NCI-H1048 (cell line): ENCODE measurements at regions not wholly inside any gene's neighbourhood (a gene's known extent, or its start where the extent isn't known, plus 50 kb on each side); places are given as distances from the start of the nearest gene placed in this dataset.

Source experiments
- DNase-seq: peaks from one replicate; lab custom pipeline; 2025; lab: John Stamatoyannopoulos, UW

DNA sequence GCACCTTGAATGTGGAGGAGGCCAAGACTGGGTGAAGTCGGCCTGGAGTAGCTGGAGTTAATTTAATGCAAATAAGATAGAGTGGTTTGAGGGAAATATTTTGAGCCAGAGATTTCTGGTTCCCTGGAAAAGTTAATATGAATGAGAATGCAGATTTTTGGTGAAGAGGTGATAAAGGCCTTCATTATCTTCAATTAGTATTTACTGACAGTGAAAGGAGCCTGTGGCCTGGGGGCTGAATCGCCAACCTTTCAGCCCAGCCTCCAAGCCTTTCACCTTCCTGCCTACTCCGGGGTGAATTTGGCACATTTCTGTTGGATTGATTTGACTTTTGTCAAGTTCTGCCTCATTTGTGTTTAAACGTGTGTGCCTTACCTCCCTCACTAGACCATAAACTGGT lies 147.8 kb downstream of the SOX2 start:
- DNase-seq: no peak

GRCh38 chr3:181860235-181860634 lies 148.5 kb downstream of the SOX2 start:
- DNase-seq: no peak

- DNase-seq: no peak
Measured at GRCh38 chr3:181862502-181862901, 150.8 kb downstream of the SOX2 start.

DNA sequence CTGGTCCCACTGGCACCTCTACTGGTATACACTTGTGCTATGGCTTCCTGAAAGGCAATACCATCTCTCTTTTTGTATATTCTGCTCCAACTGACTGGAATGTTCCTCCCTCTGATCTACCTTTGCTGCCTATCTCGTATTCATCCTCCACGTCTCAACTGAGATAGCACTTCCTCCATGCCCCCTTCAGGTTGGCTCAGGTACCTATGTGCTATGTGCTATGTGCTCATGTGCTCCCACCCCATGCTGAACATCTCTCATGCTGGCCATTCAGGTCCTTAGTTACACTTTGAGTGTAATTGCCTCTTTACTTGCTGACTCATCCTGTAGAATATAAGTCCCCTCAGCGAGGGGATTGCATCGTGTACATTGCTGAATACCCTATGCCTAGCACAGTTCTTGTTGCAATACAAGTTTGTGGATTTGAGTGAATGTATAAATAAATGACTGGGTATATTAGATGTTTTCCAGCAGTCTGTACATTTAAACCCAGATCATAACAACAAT lies 156.9 kb downstream of the SOX2 start:
- DNase-seq: no peak

GRCh38 chr3:181872887-181873286 lies 161.2 kb downstream of the SOX2 start:
- DNase-seq: no peak

GRCh38 chr3:181879926-181880325 lies 168.2 kb downstream of the SOX2 start:
- DNase-seq: no peak

GRCh38 chr3:181880331-181880730 lies 168.6 kb downstream of the SOX2 start:
- DNase-seq: no peak

- DNase-seq: no peak
Measured at GRCh38 chr3:181881749-181882148, 170.0 kb downstream of the SOX2 start.

DNA sequence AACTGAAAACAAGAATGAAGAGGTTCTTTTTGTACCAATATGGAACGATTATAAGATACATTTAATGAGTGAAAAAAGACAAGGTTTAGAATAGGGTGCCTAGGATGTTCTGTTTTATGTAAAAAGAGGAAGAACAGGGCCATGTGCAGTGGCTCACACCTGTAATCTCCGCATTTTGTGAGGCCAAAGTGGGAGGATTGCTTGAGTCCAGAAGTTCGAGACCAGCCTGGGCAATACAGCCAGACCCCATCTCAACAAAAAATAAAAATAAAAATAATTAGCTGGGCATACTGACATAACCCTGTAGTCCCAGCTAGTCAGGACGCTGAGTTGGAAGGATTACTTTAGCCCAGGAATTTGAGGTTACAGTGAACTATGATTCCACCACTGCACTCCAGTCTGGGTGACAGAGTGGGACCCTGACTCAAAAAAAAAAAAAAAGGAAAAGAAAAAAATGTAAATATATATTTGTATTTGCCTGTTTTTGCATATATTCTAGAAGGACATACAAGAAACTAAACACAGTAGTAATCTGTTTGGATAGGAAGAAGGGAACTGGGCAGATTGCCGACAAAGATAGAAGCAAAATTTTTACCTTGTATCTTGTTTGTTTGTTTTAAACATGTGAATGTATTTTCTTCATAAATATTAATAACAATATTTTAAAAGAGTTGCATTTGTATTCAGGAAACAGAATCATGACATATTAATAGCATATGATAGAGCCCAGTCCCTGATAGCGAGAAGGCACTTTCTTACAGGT lies 174.3 kb downstream of the SOX2 start:
- no peak for DNase-seq

GRCh38 chr3:181886676-181887075 lies 175.0 kb downstream of the SOX2 start:
- DNase-seq: no peak

DNA sequence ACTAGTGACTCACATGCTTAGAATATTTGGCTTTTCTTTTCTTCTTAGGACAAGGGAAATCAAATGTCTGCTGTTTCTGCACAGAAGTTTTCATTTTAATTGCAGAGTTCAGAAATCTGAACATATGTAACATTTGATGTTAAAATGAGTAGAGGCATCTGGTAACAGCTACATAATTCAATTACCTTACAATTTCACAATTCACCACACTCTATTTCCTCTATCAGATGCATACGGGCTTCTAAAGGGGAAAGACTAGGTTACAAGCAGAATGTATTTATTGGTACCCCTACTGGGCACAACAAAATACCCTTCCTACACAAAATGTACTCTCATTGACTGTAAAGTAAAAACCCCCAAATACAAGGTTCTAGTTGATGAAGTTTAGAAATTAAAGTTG lies 176.0 kb downstream of the SOX2 start:
- no peak for DNase-seq

DNA sequence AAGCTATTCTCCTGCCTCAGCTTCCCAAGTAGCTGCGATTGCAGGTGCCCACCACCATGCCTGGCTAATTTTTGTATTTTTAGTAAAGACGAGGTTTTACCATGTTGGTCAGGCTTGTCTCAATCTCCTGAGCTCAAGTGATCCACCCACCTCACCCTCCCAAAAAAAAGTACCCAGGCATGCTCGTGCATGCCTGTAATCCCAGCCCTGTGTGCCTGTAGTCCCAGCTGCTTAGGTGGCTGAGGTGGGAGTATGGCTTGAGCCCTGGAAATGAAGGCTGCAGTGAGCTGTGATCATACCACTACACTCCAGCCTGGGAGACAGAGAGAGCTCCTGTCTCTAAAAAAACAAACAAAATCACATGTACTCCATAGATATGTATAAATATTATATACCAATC lies 176.5 kb downstream of the SOX2 start:
- no peak for DNase-seq

DNA sequence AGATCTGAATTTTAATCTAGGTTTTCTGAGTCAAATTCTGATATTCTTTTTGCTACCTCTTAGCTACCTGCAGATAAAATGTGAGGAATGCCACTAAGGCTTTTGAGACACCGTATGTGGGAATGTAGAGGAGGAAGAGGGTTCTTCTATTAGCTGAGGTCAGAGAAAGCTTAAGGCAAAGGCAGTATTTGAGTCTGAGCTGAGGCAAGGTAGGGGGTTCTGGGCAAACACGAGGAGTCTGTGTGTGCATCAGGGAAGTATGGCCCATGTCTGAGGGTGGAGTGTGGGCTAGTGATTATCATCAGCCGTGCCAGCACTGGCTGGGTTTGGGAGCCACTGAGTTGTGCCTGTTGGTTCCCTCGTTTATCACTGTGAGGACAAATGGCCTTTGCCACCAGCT lies 181.1 kb downstream of the SOX2 start:
- DNase-seq: no peak

DNA sequence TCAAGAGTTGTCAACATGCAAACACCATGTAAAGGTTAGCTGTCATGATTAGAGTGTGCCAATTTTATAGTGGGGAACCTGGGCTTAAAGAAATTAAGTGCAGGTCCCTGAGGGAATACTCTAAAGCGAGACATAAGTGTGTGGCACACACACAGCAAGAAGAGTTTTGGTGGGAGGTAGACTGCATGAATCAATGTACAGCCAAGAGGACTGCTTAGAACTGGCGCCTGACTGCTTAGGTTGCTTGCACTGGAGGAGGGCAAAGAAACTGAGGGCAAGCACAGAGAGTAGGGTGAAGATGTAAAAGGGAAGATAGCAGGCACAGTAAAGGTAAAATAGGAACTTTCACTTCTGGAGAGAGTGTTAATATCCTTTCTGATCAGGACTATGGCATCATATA lies 184.9 kb downstream of the SOX2 start:
- DNase-seq: no peak

DNA sequence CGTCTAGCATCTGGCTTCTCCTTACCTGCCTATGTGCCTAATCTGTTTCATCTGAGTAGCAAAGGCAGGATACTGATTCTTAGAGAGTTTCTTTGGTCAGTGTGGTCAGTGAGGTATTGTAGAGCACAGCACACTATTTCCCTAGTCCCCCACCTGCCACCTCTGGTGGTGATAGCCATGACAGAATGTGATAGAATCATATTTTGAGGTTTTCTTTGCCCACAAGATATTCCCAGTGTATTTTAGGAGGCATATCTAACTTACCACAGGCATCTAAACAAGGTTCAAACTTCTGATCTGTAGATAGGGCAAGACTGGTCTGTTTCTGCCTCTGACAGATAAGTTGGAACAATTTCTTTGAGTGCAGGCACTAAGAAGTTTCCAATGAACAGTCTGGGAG lies 188.0 kb downstream of the SOX2 start:
- DNase-seq: no peak

DNA sequence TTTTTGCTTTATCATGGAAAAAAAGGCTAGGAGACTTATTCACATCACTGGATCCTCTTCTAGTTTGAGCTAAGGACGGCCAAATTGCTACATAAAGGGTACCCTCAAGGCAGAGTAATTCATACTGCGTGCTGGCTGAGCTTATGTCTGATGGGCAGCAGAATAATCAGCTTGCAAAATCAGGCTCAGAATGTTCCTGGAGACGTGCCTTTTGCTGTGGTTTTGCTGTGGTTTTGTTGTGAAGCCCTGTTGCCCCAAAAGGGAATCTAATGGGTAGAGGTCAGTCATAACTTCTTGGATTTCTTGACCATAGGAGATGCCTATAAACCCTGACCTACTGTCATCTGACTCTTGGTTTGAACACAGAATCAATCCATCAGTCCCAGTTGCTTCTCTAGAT lies 189.9 kb downstream of the SOX2 start:
- DNase-seq: no peak

DNA sequence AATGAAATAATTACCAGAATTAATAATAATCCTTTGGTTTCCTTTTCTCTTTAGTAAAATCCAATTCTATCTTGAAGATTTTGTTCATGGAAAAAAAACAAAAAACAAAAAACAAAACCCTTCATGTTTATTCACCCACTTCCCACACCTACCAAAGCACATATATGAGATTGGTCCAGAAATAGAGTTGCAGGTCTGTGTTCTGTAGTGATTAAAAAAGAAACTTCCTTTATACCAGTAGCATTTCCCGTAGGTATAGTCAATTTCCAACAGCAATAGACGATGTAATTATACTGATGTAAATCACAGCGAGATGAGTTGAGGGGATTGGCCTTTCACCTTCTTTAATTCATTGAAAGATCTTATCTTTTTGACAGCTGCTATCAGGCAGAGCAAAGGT lies 194.6 kb downstream of the SOX2 start:
- DNase-seq: no peak

- no peak for DNase-seq
Measured at GRCh38 chr3:181909241-181909640, 197.5 kb downstream of the SOX2 start.

- no peak for DNase-seq
Measured at GRCh38 chr3:181912384-181912783, 200.7 kb downstream of the SOX2 start.

DNA sequence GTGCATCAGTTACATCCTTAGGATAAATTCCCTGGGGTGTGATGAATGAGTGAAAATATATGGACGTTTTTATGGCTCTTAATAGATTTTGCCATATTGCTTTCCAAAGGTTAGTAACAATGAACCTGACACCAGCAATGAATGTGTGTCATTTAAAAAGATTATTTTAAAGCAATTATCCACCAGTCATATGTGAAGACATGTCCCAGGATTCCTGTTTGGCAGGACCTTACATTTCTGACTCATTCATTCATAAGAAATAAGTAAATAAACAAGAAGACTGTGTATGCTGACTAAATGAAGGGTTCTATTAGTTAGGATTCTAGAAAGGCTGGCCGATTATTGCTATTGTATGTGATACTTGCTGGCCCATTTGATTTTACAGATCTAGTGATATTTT lies 201.5 kb downstream of the SOX2 start:
- no peak for DNase-seq

DNA sequence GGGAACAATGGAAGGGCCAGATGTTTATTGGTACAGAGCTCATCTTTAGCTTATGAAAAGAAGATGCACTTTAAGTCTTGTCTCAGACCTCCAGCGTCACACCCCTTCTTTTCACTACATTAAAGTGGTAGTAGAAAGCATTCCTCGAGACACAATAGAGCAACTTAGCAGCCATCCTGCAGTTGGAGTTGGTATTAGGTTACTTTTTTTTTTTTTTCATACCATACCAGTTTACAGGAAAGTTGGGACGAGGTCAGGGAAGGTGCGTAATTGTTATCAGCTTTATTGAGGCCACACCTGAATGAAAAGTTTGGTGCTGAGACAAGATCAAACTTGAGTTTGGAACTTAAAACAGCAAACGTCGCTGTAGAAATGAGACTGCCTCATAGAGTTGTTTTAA lies 203.8 kb downstream of the SOX2 start:
- no peak for DNase-seq

DNA sequence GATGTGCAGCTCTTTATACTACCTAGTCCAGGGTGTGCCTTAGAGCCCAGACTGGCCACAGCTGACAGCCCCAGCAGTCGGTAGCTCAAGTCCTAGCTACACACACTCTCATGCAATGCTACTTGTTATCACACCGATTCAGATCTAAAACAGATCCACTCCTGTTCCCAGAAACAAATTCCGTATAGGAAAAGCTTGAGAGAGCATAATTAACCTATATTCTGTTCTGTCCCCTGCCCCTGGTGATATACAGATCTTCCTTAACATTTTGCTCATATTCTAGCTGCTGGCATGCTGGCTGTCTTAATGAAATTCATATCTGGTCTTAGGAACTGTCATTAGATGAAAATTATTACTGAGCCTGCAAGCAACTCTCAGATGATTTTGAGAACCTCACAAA lies 204.3 kb downstream of the SOX2 start:
- DNase-seq: no peak

DNA sequence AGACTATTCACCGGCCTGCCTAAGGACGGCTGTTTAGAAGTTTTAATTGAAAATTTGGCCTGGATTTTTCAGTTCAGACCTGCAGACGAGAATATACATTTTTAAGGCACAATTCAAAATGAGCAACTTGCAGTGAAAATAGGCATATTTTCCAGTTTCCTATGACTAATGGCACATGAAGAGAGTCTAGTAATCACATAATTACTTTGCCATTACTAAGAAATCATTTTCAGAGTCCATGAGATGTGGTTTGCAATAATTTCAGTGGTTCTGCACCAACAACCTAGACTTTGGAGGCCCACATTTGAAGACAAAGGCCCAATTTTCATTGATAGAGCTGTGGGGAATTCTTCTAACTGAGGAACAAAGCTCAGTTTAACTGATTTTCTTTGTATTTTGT lies 205.3 kb downstream of the SOX2 start:
- no peak for DNase-seq

GRCh38 chr3:181919375-181919774 lies 207.7 kb downstream of the SOX2 start:
- no peak for DNase-seq
